HuH-7 (cell line): ENCODE measurements at regions not wholly inside any gene's neighbourhood (a gene's known extent, or its start where the extent isn't known, plus 50 kb on each side); places are given as distances from the start of the nearest gene placed in this dataset.
"Not testable (repeated sequence)": the region's sequence is repeated elsewhere in the genome, so short reads cannot be mapped to it uniquely, and the experiment has no call there.

ENCODE experiments used
- DNase-seq: peaks from one replicate; pipeline ENCODE4 v3.0.0; 2011; ENCODE audit warnings: low spot score

DNA sequence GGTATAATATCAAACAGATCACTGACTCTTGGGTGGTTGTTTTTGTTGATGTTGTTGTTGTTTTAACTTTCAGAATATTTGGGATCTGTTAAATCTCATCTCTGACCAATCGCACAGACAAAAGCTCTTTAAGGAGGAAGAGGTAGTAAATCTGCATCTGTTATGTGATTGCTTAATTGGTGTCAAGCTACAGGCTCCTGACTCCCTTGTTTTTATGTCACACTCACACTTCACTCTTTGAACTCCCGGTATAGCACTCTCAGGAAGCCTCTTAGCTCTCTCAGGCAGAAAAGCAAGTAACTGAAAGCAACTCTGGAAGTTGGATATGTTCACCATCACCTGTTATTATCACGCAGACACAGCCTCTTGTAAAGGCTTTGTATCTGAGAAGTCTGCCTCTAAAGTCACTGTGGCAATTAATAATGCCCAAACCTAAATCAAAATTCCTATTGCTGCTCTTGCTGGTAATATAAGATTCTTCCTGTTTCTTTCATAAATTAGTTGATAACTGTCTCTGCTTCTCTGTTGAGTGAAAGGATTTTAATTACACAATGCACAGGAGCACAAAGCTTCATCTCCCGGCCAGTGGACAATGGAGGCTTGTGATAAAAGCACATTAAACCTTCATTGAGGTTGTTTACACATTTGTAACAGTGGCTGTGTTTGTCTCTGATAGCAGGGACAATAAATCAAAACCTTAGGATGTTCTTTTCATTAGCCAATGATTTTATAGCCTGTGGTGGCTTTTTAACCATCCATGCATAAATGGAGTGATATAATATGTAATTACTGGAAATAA, 576.7 kb downstream of the MFSD1 start:
- DNase-seq: no peak

- DNase-seq: no peak
These were observed 579.0 kb downstream of the MFSD1 start for GRCh38 chr3:159380891-159381290.

GRCh38 chr3:159390656-159391212, 588.9 kb downstream of the MFSD1 start:
- no peak for DNase-seq

- not testable (repeated sequence) for DNase-seq
These were observed 591.0 kb upstream of the IL12A start for GRCh38 chr3:159397683-159398082.

- no peak for DNase-seq
These were observed 587.6 kb upstream of the IL12A start for GRCh38 chr3:159401069-159401468.

GRCh38 chr3:159409711-159410110, 578.9 kb upstream of the IL12A start:
- DNase-seq: not testable (repeated sequence)

GRCh38 chr3:159413319-159413718, 575.3 kb upstream of the IL12A start:
- no peak for DNase-seq

DNA sequence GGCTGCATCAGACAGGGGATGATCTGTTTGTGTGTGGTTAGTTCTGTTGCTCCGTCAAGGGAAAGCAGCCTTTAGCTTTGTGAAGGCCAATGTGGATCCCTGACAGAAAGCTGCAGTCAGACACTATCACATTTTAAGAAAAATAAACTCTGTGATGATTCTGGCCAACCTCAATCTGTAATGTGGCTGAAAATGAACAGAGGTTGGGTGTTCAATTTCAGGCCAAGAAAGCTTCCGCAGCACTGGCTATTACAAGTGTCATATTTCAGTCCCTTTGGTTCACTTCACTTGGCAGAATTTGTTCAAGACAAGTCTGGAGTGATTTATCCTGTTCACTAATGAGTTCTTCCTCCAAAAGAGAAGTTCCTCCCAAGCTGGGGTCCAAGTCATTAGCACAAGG, 571.8 kb upstream of the IL12A start:
- no peak for DNase-seq

- no peak for DNase-seq
These were observed 570.9 kb upstream of the IL12A start for GRCh38 chr3:159417761-159418160.

- no peak for DNase-seq
These were observed 569.8 kb upstream of the IL12A start for GRCh38 chr3:159418571-159419526.

GRCh38 chr3:159429702-159430101, 558.9 kb upstream of the IL12A start:
- DNase-seq: no peak

- no peak for DNase-seq
These were observed 555.8 kb upstream of the IL12A start for GRCh38 chr3:159432682-159433340.

GRCh38 chr3:159439346-159439745, 549.3 kb upstream of the IL12A start:
- DNase-seq: no peak

DNA sequence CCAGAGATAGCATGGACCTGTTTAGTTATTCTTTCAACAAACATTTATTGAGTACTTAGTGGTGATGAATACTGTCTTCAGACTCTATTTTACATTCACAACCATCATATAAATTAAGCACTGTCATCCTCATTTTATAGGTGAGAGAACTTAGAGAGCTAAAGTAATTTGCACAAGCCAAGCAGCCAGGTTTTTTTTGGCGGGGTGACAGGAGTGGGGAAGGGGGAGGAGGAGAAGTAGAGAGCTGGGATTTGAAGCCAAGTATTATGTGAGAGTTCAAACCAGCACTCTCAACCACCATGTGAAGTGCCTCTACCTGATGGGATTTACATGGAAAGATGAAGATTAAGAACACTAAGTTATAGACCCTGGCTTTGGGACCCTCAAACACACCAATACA, 547.4 kb upstream of the IL12A start:
- no peak for DNase-seq

- DNase-seq: no peak
These were observed 545.4 kb upstream of the IL12A start for GRCh38 chr3:159443266-159443665.

DNA sequence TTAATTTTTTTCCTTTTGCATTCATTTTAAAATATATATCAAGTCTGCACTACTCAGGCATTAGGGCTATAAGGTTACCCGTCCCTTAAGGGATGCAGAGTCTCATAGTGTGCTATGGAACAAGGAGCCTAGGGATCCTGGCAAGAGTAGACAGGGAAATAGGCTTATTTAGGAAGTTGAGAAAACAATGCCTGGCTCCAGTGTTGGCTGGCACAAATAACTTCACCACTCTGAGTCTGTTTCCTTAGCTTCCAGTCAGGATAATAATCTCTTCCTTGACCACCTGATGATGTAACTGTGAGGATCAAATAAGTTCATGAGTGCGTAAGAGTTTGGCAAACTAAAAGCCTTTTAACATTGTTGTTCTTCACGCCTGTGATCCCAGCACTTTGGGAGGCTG, 540.8 kb upstream of the IL12A start:
- no peak for DNase-seq

- DNase-seq: no peak
These were observed 539.7 kb upstream of the IL12A start for GRCh38 chr3:159448902-159449301.

DNA sequence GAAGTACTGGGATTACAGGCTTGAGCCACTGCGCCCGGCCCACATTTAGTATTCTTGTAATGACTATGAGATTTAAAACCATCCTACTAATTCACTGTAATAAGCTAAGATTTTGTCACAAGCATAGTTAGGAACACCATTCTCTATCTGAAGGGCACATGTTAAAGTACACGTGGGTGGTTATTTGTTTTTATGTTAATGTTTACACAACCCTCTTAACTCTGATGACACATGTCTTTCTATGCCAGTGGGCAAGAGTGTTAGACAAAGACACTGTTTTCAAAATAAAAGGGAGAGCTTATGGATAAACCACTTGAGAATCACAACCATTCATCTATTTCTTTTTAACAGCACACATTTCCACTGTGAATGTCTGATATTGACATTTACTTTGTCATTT, 537.6 kb upstream of the IL12A start:
- no peak for DNase-seq

GRCh38 chr3:159451482-159451881, 537.2 kb upstream of the IL12A start:
- no peak for DNase-seq

DNA sequence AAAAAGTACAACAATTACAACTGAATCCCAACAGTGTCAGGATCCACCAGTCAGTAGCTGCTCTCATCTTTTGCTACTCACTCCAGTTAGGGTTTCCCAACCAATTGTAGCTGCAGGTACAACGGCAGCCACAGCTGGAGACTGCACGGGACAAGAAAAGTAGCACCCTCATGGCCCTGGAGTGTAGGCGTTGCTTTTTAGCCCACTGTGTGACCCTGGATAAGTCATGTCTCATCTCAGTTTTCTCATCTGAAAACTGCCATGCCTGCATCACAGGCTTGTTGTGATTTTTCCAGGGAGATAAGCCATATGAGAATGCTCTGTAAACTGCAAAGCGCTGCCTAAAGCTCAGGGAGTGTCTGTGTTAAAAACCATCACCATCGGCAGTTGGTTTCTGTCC, 535.6 kb upstream of the IL12A start:
- no peak for DNase-seq

DNA sequence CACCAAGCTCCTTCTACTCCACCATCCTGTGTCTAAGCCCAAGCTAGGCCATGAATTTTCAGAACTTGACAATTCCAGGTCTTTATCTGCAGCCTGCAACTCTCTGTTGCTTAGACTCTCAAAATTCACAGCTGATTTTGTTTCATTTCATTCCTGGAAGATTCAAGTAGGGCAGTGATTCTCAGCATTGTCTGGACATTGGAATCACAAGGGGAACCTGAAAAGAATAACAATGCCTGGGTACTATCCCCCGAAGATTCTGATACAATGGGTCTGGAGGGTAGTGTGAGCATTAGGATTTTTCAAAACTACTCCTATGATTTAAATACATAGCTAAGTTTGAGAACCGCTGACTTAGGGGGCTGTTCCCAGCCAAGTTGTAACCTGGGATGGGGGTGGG, 534.7 kb upstream of the IL12A start:
- no peak for DNase-seq

DNA sequence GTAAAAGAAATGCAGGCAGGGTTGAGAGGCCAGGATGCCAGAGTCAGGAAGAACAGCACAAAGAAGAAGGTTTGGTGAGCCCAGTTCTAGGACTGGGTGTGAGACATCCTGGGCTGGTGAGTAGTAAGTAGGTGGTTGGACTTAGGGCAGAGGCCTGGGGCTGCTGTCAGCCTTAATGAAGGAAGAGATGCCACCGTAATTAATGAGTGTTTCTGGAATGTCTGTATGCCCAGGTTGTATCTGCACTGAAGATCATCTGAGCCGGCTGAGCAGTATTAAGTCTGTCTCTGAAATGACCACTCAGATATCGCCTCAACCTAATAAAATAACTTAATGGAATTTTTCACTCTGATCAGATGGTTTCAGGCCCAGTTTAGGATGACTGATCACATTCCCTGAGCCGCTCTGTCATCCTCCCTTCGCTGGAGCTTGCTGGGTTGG, 532.9 kb upstream of the IL12A start:
- no peak for DNase-seq
